Ovary (tissue), 3 donors: ENCODE measurements at regions not wholly inside any gene's neighbourhood (a gene's known extent, or its start where the extent isn't known, plus 50 kb on each side); places are given as distances from the start of the nearest gene placed in this dataset.

Source experiments
- CTCF ChIP-seq, 3 donors: fragments of 450-650 bp in 2 of 3; fragments of 200-600 bp in 1 of 3; IDR thresholded peaks; one replicate each; pipeline versions ENCODE4 v1.5.1 to v1.8.0; 2016 to 2022; ENCODE audit warnings: antibody characterized with exemption in 3 of 3, mild to moderate bottlenecking in 1 of 3
- POLR2A ChIP-seq: fragments of 450-650 bp; IDR thresholded peaks from one replicate; pipeline ENCODE4 v1.6.1; 2017; ENCODE audit warnings: antibody characterized with exemption, mild to moderate bottlenecking, moderate library complexity
- donor health status: DM: no; HTN: no; CAD: no.

GRCh38 chr11:28464252-28464867 is 356.2 kb downstream of the METTL15 start:
- no peak for TF ChIP-seq CTCF (IDR thresholded peaks at IDR 0.05)
- no peak for TF ChIP-seq POLR2A
